Body of pancreas (tissue), 4 donors: ENCODE measurements at regions not wholly inside any gene's neighbourhood (a gene's known extent, or its start where the extent isn't known, plus 50 kb on each side); places are given as distances from the start of the nearest gene placed in this dataset.

Experiments used
- ATAC-seq: fragments of 150-250 bp; one replicate; pipeline ENCODE4 v1.9.1; 2016
- DNase-seq, 4 donors: peaks; one replicate each; pipeline ENCODE4 v3.0.0-alpha.2; 2019
- H3K27ac ChIP-seq, 4 donors: fragments of 200-600 bp; sonication (generic); 1 replicate in 3 of 4; 2 replicates in 1 of 4; pipeline versions ENCODE4 v1.5.1 to v1.6.1; 2016 to 2019; ENCODE audit warnings: mild to moderate bottlenecking in 1 of 4, mixed read lengths in 1 of 4, moderate library complexity in 1 of 4
- H3K27me3 ChIP-seq, 2 donors: fragments of 200-600 bp; sonication (generic); one replicate each; pipeline ENCODE4 v1.6.0; 2016; ENCODE audit warnings: mild to moderate bottlenecking in 1 of 2
- H3K36me3 ChIP-seq, 2 donors: fragments of 200-600 bp; sonication (generic); replicated peaks in 1 of 2; 2 replicates each; pipeline ENCODE4 v1.5.1; 2016; ENCODE audit warnings: low read depth in 2 of 2; ENCODE audit not compliant: insufficient read depth in 1 of 2
- H3K4me1 ChIP-seq: fragments of 200-600 bp; sonication (generic); one replicate; pipeline ENCODE4 v1.6.0; 2016
- H3K4me3 ChIP-seq, 2 donors: fragments of 200-600 bp; sonication (generic); 1 replicate in 1 of 2; 2 replicates in 1 of 2; pipeline ENCODE4 v1.5.1; 2016 to 2019
- H3K9me3 ChIP-seq, 3 donors: fragments of 200-600 bp; sonication (generic); 1 replicate in 2 of 3; 2 replicates in 1 of 3; pipeline ENCODE4 v1.5.1; 2016
- CTCF ChIP-seq, 7 experiments: fragments of 450-650 bp in 4 of 7; fragments of 200-600 bp in 3 of 7; sonication (generic) in 3 of 7; IDR thresholded peaks; one replicate each; pipeline ENCODE4 v1.5.1; 2016 to 2019; ENCODE audit warnings: antibody characterized with exemption in 7 of 7
- POLR2A ChIP-seq, 3 donors: fragments of 450-650 bp; IDR thresholded peaks; one replicate each; pipeline ENCODE4 v1.6.1; 2016; ENCODE audit warnings: antibody characterized with exemption in 3 of 3, mild to moderate bottlenecking in 2 of 3
- WGBS, 2 donors: methylation state at CpG; one replicate each; pipeline ENCODE4 v1.1.5; 2017; 5-methylcytosine and 5-hydroxymethylcytosine counted together
- intact Hi-C: fragments of 100-400 bp; cut with DNase I; formaldehyde crosslinking; loops from one replicate; pipeline ENCODE4 v1.15.1; 2023

DNA sequence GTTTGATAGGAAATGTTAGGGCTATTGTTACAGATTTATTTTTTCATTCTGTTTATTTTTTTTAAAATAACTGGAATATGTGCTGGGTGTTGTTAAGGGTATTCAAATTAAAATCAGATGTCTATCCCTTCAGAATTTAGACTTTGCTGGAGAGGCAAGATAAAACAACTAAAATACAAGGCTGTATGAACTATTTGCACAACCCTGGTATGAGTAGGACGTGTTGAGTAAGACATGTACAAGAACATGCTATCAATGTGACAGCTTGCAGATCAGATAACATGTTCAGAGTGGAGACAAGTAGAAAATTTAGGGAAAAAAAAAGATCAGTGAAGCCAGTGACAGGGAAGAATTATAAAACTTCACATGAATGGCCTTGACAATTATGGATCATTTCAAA, 853.5 kb downstream of the METTL15 start:
- no peak overlapping the region for H3K4me3 ChIP-seq
- ATAC-seq (no peak), DNase-seq (no peak)
- intact Hi-C loops: no loop called here
- no peaks in the 10 kb centered on the region for H3K4me1 ChIP-seq
- H3K27ac ChIP-seq: no peak overlapping the region
- no peaks in the 10 kb centered on the region for H3K27me3 ChIP-seq
- no peak for TF ChIP-seq CTCF (IDR thresholded peaks at IDR 0.05)
- TF ChIP-seq POLR2A (IDR thresholded peaks at IDR 0.05): no peak
- H3K36me3 ChIP-seq: no peaks in the 10 kb centered on the region
- no peaks in the 10 kb centered on the region for H3K9me3 ChIP-seq
- WGBS, 2 donors: 31 to 40% methylated on average over 1 of the region's 1 CpG

DNA sequence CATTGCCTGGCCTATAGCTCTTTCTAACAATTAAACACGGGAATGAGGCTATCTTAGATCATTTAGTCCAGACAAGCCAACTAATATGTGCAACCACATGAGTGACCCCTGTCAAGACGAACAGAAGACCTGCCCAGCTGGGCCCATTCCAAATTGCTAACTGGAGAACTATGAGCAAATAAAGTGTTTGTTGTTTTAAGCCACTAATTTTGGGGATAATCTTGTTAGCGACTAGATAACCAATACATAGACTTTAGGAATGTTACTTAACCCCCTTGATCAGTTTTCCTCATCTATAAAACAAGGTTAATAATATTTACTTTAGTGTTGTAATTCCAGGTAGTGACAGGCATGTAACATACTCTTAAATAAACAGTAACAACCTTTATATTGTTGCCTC, 848.3 kb downstream of the METTL15 start:
- WGBS, 2 donors: 26 to 29% methylated on average over 3 of the region's 3 CpGs

DNA sequence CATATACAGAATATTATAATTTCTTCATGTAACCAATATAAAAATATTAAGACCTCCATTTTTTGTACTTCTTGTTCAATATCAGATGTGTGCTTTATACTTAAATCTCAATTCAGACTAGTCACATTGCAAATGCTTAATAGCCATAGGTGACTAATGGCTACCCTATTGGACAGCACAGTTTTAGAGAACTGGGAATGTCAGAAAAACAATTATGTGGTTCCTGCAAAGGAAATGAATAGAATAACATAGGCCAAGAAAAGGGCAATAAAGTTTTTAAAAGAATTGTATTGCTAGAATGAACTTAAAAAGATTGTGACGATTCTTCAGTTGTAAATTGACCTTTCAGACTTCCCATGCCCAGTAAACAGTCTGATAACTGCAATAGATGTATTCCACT, 843.0 kb downstream of the METTL15 start:
- Histone ChIP-seq H3K9me3 (no peaks in the 10 kb centered on the region), H3K4me3 (no peak overlapping the region), H3K4me1 (no peaks in the 10 kb centered on the region), H3K27ac (no peak overlapping the region), H3K27me3 (no peaks in the 10 kb centered on the region), H3K36me3 (no peaks in the 10 kb centered on the region)
- no peak for TF ChIP-seq POLR2A (IDR thresholded peaks at IDR 0.05)
- TF ChIP-seq CTCF (IDR thresholded peaks at IDR 0.05): no peak
- no peak for DNase-seq
- ATAC-seq: no peak
- WGBS, 2 donors: 80 to 86% methylated on average over 1 of the region's 1 CpG
- intact Hi-C loops: no loop called here

More for the DNA sequence above, 848.3 kb downstream of the METTL15 start:
- H3K9me3 ChIP-seq: no peaks in the 10 kb centered on the region
- TF ChIP-seq CTCF (IDR thresholded peaks at IDR 0.05) (no peak), POLR2A (IDR thresholded peaks at IDR 0.05) (no peak)
- DNase-seq: no peak
- intact Hi-C loops: no loop called here
- no peaks in the 10 kb centered on the region for H3K27me3 ChIP-seq
- ATAC-seq: no peak
- H3K4me3 ChIP-seq: no peak overlapping the region
- no peaks in the 10 kb centered on the region for H3K36me3 ChIP-seq
- H3K4me1 ChIP-seq: no peaks in the 10 kb centered on the region
- H3K27ac ChIP-seq: no peak overlapping the region

- intact Hi-C loops: no loop called here
- ATAC-seq: no peak
- 54 to 56% methylated on average over 2 of the region's 2 CpGs for WGBS, 2 donors
- H3K9me3 ChIP-seq: no peaks in the 10 kb centered on the region
- TF ChIP-seq POLR2A (IDR thresholded peaks at IDR 0.05) (no peak), CTCF (IDR thresholded peaks at IDR 0.05) (no peak)
- no peaks in the 10 kb centered on the region for H3K36me3 ChIP-seq
- H3K27me3 ChIP-seq: no peaks in the 10 kb centered on the region
- H3K4me1 ChIP-seq: no peaks in the 10 kb centered on the region
- H3K27ac ChIP-seq: no peak overlapping the region
- DNase-seq: no peak
- no peak overlapping the region for H3K4me3 ChIP-seq
Observed at GRCh38 chr11:28939381-28939780, 831.2 kb downstream of the METTL15 start.

- 84 to 88% methylated on average over 1 of the region's 1 CpG for WGBS, 2 donors
- intact Hi-C loops: no loop called here
- Histone ChIP-seq H3K9me3 (no peaks in the 10 kb centered on the region), H3K4me1 (no peaks in the 10 kb centered on the region), H3K27me3 (no peaks in the 10 kb centered on the region), H3K27ac (no peak overlapping the region), H3K36me3 (no peaks in the 10 kb centered on the region), H3K4me3 (no peak overlapping the region)
- TF ChIP-seq POLR2A (IDR thresholded peaks at IDR 0.05) (no peak), CTCF (IDR thresholded peaks at IDR 0.05) (no peak)
- DNase-seq: no peak
- no peak for ATAC-seq
Observed at GRCh38 chr11:28938091-28938490, 829.9 kb downstream of the METTL15 start.
